HUES64 (cell line): ENCODE measurements at regions not wholly inside any gene's neighbourhood (a gene's known extent, or its start where the extent isn't known, plus 50 kb on each side); places are given as distances from the start of the nearest gene placed in this dataset.

ENCODE experiments used
- H3K27ac ChIP-seq: 2 replicates; pipeline ENCODE4 v1.7.0; 2013; ENCODE audit warnings: low read depth, low read length, inconsistent platforms
- H3K27me3 ChIP-seq: 2 replicates; pipeline ENCODE4 v1.6.1; 2013; ENCODE audit warnings: mild to moderate bottlenecking, low read length; ENCODE audit not compliant: insufficient read depth
- H3K36me3 ChIP-seq: 2 replicates; pipeline ENCODE4 v1.6.1; 2013; ENCODE audit warnings: mild to moderate bottlenecking, low read length; ENCODE audit not compliant: insufficient read depth
- H3K4me1 ChIP-seq: 2 replicates; pipeline ENCODE4 v1.6.1; 2013; ENCODE audit warnings: mild to moderate bottlenecking, low read length, moderate library complexity; ENCODE audit not compliant: insufficient read depth
- H3K4me3 ChIP-seq: 2 replicates; pipeline ENCODE4 v1.5.1; 2013; ENCODE audit warnings: mild to moderate bottlenecking, low read length, moderate library complexity
- H3K9ac ChIP-seq: 2 replicates; pipeline ENCODE4 v1.6.1; 2013; ENCODE audit warnings: mild to moderate bottlenecking, low read depth, low read length
- H3K9me3 ChIP-seq: 2 replicates; pipeline ENCODE4 v1.6.1; 2013; ENCODE audit warnings: low read depth, low read length; ENCODE audit not compliant: insufficient read depth
- WGBS: fragments of 150-250, 120-280 bp; methylation state at CpG from one replicate; pipeline ENCODE4 v1.1.7; 2013; ENCODE audit warnings: missing lambda C conversion rate; 5-methylcytosine and 5-hydroxymethylcytosine counted together

DNA sequence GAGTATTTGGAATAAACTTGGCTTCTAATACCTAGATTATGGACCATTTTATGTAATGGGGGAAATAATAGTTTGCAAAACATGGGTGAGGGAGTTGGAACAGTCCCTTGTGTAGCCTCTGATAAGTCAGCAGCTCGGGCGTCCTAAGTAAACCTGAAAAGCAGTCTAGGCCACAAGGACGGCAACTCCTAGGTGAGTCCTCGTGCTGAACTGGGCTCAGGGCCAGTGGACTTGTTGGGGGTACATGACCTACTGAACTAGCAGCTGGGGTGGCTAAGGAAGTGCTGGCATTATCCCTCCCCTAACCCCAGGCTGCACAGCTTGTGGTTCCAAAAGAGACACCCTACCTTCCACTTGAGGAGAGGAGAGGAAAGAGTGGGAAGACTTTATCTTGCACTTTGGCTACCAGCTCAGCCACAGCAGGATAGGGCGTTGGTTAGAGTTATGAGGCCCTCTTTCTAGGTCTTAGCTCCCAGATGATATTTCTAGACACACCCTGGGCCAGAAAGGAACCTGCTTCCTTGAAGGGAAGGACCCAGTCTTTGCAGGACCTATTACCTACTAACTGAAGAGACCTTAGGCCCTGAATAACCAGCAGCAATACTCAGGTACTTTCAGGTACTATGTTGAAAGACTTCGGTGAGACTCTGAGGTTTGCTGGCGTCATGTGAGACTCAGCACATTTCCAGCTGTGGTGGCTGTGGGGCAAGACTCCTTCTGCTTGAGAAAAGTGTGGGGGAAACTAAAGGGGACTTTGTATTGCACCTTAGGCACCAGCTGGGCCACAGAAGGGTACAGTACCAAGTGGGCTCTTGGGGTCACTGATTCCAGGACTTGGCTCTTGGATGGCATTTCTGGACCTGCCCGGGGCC lies 71.0 kb downstream of the AQP4 start:
- Histone ChIP-seq H3K4me1 (no peaks in the 10 kb centered on the region), H3K9ac (no peak overlapping the region), H3K27ac (no peak overlapping the region), H3K4me3 (no peak overlapping the region), H3K9me3 (no peaks in the 10 kb centered on the region), H3K27me3 (no peaks in the 10 kb centered on the region), H3K36me3 (no peaks in the 10 kb centered on the region)
- WGBS = 92% methylated on average over 8 of the region's 8 CpGs

DNA sequence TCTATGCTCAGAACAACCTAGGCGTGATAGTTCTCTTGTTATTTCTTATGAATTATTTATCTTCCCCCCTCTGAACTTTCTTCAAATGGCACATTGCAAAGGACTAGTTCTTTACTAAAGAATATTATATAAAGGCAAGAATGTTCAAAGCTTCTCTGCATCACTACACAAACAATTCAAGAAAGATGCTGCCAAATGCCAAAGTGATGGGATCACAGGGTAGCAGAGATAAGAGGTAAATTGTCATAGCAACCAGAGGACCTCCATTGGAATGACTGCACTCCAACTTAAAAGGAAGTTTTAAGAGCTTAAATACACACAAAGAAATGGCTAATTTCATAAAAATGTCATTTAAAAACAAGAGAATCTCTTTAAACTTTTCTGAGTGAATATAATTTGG lies 72.8 kb downstream of the AQP4 start:
- H3K9me3 ChIP-seq = no peaks in the 10 kb centered on the region
- no CpG with 5 or more reads among the region's 1 CpG for WGBS
- H3K27me3 ChIP-seq = no peaks in the 10 kb centered on the region
- no peak overlapping the region for H3K4me3 ChIP-seq
- no peaks in the 10 kb centered on the region for H3K4me1 ChIP-seq
- no peaks in the 10 kb centered on the region for H3K36me3 ChIP-seq
- H3K27ac ChIP-seq = no peak overlapping the region
- no peak overlapping the region for H3K9ac ChIP-seq

DNA sequence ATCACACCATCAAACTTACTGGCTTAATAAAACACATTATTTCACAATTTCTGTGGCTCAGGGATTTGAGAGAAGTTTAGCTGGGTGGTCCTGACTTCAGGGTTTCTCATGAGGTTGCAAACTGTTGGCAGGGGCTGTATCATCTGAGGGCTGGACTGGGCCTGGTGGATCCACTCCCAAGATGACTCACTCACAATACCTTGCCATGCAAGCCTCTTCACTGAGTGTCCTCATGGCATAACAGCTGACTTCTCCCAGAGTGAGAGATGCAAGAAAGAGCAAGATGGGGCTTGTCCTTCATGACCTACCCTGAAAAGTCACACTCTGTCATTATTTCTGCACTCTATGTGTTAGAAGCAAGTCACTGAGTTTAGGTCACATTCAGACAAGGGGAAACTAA lies 73.8 kb downstream of the AQP4 start:
- Histone ChIP-seq H3K4me1 (no peaks in the 10 kb centered on the region), H3K9ac (no peak overlapping the region), H3K4me3 (no peak overlapping the region), H3K27me3 (no peaks in the 10 kb centered on the region), H3K36me3 (no peaks in the 10 kb centered on the region), H3K9me3 (no peaks in the 10 kb centered on the region), H3K27ac (no peak overlapping the region)

DNA sequence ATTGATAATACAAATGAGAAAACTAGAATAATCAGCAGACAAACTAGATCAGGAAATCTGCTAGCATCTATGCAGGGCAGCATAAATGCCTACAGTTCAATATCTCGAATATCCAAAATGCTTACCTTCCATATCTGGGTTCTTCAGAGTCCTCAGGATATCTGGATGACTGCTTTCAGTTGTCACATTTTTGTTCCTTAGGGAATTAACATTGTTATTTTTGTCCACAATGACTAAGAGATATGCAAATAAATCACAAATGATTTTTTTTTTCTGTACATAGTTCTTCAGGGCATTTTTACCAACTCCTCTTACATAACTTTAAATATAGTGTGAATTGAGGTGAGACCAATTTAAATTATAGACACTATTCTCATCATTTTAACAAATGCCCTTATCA lies 80.9 kb downstream of the AQP4 start:
- WGBS = 97% methylated on average over 1 of the region's 1 CpG
- Histone ChIP-seq H3K4me1 (peaks cover 8% of the 10 kb centered on the region), H3K9ac (no peak overlapping the region), H3K9me3 (no peaks in the 10 kb centered on the region), H3K36me3 (no peaks in the 10 kb centered on the region), H3K27ac (no peak overlapping the region), H3K27me3 (no peaks in the 10 kb centered on the region), H3K4me3 (no peak overlapping the region)

DNA sequence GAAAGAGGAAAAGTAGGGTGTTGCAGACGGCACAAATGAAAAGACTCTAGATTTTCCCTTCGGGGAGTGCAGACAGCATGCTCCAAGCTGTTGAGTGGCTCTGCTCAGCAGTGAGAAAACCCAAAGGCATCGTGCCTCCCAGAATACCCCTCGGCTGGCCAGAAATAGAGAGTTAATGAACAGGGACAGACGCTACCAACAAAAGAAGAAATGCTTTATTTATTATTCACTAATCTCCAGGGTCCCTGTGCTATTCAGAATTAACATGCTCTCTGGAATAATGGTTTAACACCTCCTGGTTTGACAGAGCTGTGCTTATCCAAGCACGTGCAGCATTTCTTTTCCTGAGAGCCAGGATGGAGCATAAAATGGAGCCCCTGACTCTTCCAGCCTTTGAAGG lies 82.3 kb downstream of the AQP4 start:
- 94% methylated on average over 6 of the region's 6 CpGs for WGBS
- H3K9me3 ChIP-seq = no peaks in the 10 kb centered on the region
- H3K4me1 ChIP-seq = peaks cover 19% of the 10 kb centered on the region
- no peak overlapping the region for H3K9ac ChIP-seq
- H3K27me3 ChIP-seq = no peaks in the 10 kb centered on the region
- no peaks in the 10 kb centered on the region for H3K36me3 ChIP-seq
- H3K4me3 ChIP-seq = no peak overlapping the region
- no peak overlapping the region for H3K27ac ChIP-seq

DNA sequence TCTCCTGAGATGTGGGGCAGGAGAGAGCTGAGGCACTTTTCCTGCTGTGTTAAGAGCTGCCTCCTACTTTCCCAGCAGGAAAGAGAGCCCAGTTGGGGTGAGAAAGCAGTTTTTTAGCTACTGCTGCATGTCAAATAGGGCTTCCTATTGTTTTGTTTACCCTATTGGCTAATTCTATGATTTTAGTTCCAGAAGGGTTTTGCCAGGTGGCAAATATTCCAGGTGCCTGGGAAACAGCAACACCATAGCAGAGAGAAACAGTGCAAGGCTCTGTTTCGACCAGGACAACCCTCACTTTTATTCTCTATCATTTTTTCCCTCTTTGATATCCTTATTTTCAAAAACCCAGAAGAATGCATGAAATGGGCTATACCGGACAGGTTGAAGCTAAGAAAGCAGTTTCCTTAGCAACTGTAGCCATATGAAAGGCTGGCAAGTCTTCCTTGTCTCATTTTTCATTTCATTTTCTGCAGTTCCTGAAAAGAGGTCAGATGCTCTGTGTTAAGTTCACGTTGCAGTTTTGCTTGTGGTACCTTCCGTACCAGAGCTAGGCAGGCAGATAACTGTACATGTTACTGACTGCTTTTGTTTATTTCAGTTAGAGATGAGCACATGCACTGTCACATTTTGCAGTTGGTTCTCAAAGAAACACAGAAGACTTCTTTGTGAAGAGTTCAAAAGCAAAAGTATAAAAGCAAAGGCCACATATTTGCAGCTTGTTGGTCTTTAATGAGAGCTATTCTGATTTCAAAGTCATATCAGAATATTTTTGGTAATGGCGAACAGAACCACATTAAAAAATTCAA lies 84.8 kb downstream of the AQP4 start:
- Histone ChIP-seq H3K27me3 (no peaks in the 10 kb centered on the region), H3K27ac (no peak overlapping the region)
- 83% methylated on average over 4 of the region's 5 CpGs for WGBS

DNA sequence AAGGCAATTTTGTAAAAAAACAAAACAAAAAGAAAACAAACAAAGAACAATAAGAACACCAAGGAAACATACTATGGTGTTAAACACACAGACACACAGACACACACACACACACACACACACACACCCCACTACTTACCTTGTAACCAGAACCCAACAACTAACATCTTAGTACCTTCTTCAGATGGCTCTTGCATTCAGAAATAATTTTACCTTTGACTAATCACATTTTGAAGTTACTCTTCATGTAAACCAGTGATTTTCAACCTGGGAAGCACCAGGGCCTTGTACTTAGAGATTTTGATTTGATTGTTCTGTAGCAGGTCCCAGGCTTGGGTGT lies 87.5 kb downstream of the AQP4 start:
- H3K9ac ChIP-seq = no peak overlapping the region
- no peaks in the 10 kb centered on the region for H3K9me3 ChIP-seq
- H3K4me1 ChIP-seq = peaks cover 33% of the 10 kb centered on the region
- no peaks in the 10 kb centered on the region for H3K27me3 ChIP-seq
- no peak overlapping the region for H3K4me3 ChIP-seq
- H3K27ac ChIP-seq = no peak overlapping the region
- H3K36me3 ChIP-seq = no peaks in the 10 kb centered on the region

More for the DNA sequence above, 84.8 kb downstream of the AQP4 start:
- Histone ChIP-seq H3K36me3 (no peaks in the 10 kb centered on the region), H3K9ac (no peak overlapping the region), H3K4me1 (peaks cover 33% of the 10 kb centered on the region), H3K9me3 (no peaks in the 10 kb centered on the region), H3K4me3 (no peak overlapping the region)

DNA sequence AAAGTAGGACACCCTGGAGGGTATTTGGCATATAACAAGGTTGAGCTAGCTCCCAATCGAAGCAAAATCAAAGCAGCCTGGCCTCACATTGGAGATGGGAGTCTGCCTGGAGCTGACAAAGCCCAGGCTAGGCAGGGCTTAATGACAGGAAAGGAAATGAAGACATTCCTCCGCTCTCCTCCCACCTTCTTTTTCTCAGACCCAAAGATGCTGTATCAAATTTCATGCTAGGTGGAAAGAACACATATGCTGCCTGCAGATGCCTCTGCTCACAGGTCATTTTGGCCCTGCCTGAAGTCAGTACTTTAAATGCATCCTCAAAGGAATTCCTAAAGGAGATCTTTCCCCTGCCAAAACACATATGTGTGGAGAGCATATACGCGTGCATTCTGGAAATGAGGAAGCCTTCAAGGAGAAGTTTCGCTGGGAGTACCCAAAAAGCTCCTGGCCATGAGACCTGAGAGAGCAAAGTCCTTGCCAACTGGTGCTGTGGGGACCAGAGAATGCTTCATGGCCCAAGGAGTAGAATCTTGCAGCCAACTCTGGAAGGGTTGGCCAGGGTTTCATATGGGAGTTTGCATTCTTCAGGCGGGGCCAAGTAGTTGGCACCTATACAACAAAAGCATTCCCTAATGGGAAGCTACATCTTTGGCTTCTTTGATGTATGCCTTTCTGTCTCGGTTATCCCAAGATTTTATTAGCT lies 88.0 kb downstream of the AQP4 start:
- Histone ChIP-seq H3K27ac (no peak overlapping the region), H3K4me1 (peaks cover 33% of the 10 kb centered on the region), H3K4me3 (no peak overlapping the region), H3K9ac (no peak overlapping the region), H3K36me3 (no peaks in the 10 kb centered on the region), H3K9me3 (no peaks in the 10 kb centered on the region), H3K27me3 (no peaks in the 10 kb centered on the region)
- WGBS = 60% methylated on average over 7 of the region's 7 CpGs

DNA sequence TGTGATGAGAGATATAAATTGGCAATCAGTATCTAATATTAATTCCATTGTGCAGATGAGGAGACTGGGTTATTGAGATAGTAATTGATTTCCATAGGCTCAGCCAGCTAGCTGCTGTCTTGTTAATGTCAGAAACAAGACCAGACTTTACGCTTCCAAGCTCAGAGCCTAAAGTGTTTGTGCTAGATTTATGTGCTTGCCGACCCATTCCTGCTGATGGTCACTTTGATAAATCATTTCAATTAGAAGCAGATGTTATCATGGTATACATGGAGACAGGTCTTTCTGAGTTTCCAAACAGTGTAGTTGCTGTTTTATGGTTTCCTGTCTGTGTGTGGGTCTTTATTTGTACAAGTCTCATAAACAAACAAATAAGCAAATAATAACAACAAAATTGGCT lies 92.8 kb downstream of the AQP4 start:
- no peaks in the 10 kb centered on the region for H3K27me3 ChIP-seq
- 92% methylated on average over 2 of the region's 2 CpGs for WGBS
- no peak overlapping the region for H3K27ac ChIP-seq

DNA sequence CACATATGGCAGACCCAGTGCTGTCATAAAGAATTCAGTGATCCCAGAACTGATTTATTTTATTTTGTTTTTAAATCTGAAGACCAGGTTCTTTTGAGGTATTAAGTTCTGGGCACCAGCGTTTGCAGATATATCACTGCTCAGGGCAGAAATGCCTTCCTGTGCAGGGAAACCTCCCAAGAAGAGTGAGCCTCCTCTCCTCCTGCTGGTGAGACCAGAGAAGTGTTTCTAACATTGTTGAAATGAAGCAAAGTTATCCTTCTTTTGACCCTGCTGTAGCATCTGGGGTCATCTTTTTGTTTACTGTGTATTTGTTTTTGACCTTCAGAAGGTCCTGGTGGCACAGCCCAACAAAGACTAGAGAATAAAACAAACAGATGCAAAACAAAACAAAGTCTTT lies 94.0 kb downstream of the AQP4 start:
- H3K4me1 ChIP-seq = peaks cover 1% of the 10 kb centered on the region
- H3K9ac ChIP-seq = no peak overlapping the region
- no peak overlapping the region for H3K4me3 ChIP-seq
- H3K9me3 ChIP-seq = no peaks in the 10 kb centered on the region
- no peaks in the 10 kb centered on the region for H3K36me3 ChIP-seq
- 37% methylated on average over 1 of the region's 1 CpG for WGBS
- no peaks in the 10 kb centered on the region for H3K27me3 ChIP-seq
- no peak overlapping the region for H3K27ac ChIP-seq

More for the DNA sequence above, 92.8 kb downstream of the AQP4 start:
- Histone ChIP-seq H3K9ac (no peak overlapping the region), H3K9me3 (no peaks in the 10 kb centered on the region), H3K4me1 (peaks cover 13% of the 10 kb centered on the region), H3K4me3 (no peak overlapping the region), H3K36me3 (no peaks in the 10 kb centered on the region)

DNA sequence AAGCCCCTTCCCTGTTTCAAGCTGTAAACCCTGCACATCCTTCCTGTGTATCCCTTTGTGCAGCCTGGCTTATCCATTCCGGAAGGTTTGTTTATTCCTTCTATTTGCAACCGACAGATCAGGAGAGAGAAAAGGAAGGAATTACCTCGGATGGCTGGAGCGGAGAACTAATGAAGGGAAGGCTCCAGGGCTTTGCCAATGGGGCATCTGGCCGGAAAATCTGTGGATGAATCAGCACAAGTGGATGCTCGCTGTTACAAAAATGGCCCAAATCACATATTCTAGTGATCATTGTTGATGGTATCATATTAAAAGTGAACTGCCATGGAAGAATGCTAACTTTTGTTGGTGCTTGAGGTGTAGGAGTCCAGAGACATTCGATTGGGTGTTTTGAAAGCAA lies 97.1 kb downstream of the AQP4 start:
- H3K4me1 ChIP-seq = no peaks in the 10 kb centered on the region
- H3K27me3 ChIP-seq = no peaks in the 10 kb centered on the region
- H3K4me3 ChIP-seq = no peak overlapping the region
- WGBS = 90% methylated on average over 7 of the region's 7 CpGs
- no peaks in the 10 kb centered on the region for H3K36me3 ChIP-seq
- H3K27ac ChIP-seq = no peak overlapping the region
- no peak overlapping the region for H3K9ac ChIP-seq
- H3K9me3 ChIP-seq = no peaks in the 10 kb centered on the region
